HG03354 (cell line): ENCODE measurements at regions not wholly inside any gene's neighbourhood (a gene's known extent, or its start where the extent isn't known, plus 50 kb on each side); places are given as distances from the start of the nearest gene placed in this dataset.

Experiments used
- ATAC-seq: cut with Tn5 transposase; IDR thresholded peaks from one replicate; pipeline ENCODE4 v1.9.1; 2021; ENCODE audit warnings: mild to moderate bottlenecking; ENCODE audit not compliant: unreplicated experiment, poor library complexity, severe bottlenecking

- ATAC-seq, result no peak
Measured at GRCh38 chr5:64110222-64110621, 55.4 kb upstream of the RNF180 start.

DNA sequence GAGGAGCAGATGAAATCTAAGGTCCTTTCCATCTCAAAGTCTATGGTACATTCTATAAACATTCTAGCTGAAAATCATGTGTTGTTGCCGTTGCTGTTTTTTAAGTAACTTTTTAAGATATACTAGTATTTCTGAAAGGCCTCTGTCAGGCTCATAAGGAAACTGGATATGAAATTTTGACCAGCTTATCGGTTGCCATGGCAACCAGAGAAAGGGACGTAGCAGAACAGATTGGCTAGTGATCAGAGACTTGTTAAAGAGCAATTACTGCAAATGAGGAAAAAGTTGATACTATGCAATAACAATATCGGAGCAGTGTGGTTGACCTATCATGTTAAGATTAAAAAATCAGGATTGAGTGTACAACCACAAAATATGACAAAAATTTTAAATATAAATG is 57.0 kb upstream of the RNF180 start:
- ATAC-seq, result no peak

GRCh38 chr5:64100203-64100602 is 65.4 kb upstream of the RNF180 start:
- no peak for ATAC-seq

DNA sequence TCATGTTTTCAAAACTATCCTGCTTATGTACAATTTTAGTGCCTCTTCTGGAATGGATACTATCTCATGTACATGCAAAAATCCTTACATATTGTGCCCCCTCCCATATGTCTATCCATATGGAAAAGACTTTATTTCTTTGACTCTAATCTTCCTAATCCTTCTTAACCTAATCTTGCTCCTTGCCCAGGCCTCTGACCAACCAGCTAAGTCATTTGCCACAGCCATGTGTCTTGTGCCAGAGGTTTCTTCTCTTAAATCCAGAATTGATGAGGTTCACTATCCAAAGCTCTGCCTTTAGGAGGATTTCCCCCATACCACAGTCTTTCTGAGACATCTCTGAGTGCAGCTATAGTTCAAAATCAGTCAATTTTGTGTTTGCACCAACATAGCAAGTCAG is 68.9 kb upstream of the RNF180 start:
- no peak for ATAC-seq

GRCh38 chr5:64077589-64077988 is 88.1 kb upstream of the RNF180 start:
- no peak for ATAC-seq

- peak; percentile 94 for ATAC-seq
Measured at GRCh38 chr5:64074533-64074932, 91.1 kb upstream of the RNF180 start.

- no peak for ATAC-seq
Measured at GRCh38 chr5:64069486-64069885, 96.2 kb upstream of the RNF180 start.

GRCh38 chr5:64050296-64050695 is 88.1 kb upstream of the HTR1A start:
- ATAC-seq, result no peak

DNA sequence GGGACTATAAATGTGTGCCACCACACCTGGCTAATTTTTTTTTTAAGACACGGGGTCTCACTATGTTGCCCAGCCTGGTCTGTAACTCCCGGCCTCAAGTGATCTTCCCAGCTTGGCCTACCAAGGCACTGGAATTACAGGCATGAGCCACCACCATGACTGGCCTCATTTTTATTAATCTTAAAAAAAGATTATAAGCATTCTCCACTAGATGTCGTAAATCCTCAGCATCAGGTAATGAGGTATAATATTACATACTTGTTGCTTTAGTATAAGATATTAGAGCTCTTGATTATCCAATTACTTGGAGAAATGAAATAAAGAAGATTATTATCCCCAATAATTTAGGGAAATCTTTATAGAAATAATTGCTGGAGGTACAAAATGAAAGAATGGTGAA is 78.2 kb upstream of the HTR1A start:
- no peak for ATAC-seq

- no peak for ATAC-seq
Measured at GRCh38 chr5:64026493-64026892, 64.2 kb upstream of the HTR1A start.

DNA sequence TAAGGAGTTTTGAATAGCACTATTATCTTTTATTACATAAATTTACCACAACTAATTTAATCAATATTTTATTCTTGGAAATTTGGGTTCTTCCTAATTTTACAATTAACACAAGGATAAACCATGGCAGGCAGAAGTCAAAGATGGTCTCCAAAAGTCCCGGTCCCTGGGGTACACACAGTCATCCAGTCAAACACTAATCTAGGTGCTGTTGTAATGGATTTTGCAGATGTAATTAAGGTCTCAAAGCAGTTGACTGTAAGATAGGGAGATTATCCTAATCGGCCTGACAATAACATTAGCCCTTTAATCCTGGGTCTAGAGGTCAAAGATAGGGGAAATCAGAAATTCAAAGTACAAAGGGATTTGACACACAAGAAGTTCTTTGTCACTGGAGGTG is 57.5 kb upstream of the HTR1A start:
- no peak for ATAC-seq

DNA sequence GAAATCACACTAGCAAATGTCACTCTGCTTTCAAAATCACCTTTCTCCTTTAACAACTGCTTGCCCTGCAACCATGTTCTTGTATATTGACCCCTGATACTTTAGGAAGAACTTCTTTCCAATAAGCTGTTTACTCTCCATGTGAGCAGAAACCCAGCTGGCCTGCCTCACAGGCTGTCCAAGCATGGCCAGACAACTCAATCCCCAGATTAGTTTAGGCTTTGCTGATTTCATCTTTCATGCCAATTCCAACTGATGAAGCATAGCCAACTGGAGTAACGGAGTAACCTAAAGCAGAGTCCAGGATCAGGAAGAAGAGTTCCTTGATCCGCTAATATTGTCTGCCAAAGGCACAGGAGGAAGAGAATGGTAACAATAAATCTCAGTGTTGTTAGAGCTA is 56.7 kb upstream of the HTR1A start:
- no peak for ATAC-seq

DNA sequence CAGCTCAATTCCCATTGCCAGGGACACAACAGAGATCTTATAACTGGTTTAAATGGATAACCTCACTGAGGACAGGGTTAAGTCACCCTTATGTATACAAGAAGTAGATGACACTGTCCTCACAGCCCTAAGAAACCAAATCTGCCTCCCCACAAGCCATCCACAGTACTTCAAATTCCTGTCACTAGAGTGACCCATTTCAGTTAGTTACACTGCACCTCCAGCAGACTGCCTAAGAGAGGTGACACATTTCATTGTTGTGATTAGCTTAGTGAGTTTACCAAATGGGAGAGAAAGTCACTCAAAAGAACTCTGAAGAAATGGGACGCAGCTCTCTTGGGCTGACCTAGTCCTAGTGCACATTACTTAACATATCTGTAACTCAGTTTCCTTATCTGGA is 53.6 kb upstream of the HTR1A start:
- no peak for ATAC-seq
